ENCODE measurements at regions not wholly inside any gene's neighbourhood (a gene's known extent, or its start where the extent isn't known, plus 50 kb on each side); places are given as distances from the start of the nearest gene placed in this dataset.

- no peak for TF ChIP-seq CTCF (IDR thresholded peaks at IDR 0.05)
- TF ChIP-seq POLR2A (IDR thresholded peaks at IDR 0.05): no peak
Measured at GRCh38 chr17:71023249-71024030, 854.1 kb downstream of the KCNJ2 start.
